GM20000 (cell line): ENCODE measurements at regions not wholly inside any gene's neighbourhood (a gene's known extent, or its start where the extent isn't known, plus 50 kb on each side); places are given as distances from the start of the nearest gene placed in this dataset.

Experiments used
- DNase-seq: peaks from one replicate; pipeline ENCODE4 v3.0.0; 2012; ENCODE audit warnings: low spot score
- CTCF ChIP-seq: IDR thresholded peaks from 2 replicates; pipeline ENCODE4 v1.5.1; 2012; ENCODE audit warnings: mild to moderate bottlenecking, control low read depth; ENCODE audit errors: extremely low read depth, missing control alignments

- DNase-seq = no peak
- no peak for TF ChIP-seq CTCF
Measured at GRCh38 chr18:26657631-26658581, 109.6 kb upstream of the KCTD1 start.

DNA sequence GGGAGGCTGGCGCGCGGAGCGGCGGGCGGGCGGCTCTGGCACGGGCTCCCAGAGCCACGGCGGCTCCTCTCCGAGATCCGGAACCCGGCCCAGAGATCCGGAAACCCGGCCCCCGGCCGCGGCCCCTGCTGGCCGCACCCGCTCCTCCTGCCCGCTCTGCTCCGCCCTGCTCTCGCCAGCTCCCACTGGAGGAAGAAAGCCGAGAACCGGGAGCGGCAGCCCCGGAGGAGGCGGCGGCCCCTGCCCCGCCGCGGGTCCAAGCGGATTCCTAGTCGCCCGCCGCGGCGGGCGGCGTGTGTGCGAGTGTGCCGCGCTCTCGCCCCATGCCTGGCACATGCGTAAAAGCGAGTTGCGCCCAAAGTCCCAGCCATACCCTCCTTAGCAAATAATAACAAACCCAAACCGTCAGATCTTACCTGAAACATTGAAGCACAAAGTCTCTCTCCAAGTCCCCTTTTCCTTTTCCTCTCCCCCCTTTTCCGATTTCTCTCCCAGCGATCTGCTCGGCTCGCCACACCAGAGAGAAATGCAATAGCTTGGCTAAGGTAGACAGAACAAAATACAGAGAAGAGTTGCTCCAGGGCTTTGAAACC, 108.7 kb upstream of the KCTD1 start:
- peak; percentile 73 for DNase-seq
- TF ChIP-seq CTCF = no peak

DNA sequence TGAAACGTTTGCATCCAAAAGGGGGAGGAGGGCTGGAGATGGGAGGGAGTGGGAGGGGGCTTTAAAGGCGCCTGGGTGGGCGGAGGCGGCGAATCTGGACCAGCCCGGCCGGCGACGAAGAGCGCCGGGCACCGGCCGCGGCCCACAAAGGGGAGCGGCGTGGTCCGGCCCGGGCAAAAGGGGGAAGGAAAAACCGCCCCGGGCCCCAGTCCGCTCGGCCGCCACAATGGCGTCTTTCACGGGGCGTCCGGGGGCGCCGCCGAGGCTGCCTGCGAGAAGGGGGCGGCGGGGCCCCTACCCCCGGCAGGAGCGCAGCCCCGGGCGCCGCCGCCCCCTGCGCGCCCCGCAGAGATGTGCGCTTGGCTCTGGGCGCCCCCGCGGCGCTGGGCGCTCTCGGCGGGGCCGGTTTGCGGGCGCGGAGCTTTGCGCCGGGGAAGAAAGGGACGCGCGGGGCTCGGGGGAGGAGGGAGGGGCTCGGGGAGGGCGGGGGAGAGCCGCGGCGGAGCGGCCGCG, 108.1 kb upstream of the KCTD1 start:
- no peak for DNase-seq
- no peak for TF ChIP-seq CTCF

DNA sequence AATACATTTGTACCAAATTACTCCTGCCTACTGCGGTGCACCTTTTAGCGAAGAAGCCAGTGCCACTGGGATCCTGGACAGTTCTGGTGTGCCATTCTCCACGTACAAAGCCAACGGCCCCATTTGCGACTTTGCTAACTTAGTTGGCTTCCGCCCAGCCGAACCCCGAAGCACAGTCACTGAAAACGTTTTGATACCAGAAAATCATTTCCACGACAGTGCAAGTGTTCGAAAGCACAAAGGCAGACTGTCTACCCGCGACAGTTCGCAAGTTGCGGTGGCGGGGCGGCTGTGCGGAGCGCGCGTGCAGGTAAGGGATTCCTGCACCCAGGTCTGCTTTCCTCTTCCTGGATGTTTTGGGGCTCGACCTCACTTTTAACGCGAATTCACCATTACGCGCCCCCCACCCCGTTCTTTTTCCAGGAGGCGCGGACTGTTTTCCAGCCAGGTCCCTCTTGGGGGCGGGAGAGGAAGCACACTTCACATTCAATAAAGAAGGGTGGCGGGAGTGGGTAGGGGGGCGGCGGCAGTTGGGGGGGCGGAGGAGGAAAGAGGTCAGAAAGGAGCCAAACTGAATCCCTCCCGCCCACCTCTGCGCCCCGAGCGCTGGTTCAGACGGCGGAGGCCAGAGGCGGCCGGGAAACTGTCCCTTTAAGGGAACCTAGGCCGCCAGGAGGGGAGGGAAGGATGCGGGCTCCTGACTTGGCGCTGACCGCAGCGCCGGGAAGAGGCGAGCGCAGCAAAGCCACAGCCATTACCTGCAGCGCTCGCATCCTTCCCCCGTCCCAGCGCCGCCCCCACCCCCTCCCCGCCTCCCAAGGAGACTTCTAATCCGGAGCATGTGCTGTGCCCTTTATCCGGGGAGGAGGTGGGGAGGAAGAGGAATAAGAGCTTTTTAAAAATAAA, 107.4 kb upstream of the KCTD1 start:
- TF ChIP-seq CTCF = no peak
- no peak for DNase-seq

- DNase-seq = no peak
Measured at GRCh38 chr18:26654616-26655524, 106.5 kb upstream of the KCTD1 start.

More at GRCh38 chr18:26654616-26655524, 106.5 kb upstream of the KCTD1 start:
- TF ChIP-seq CTCF = no peak
